ENCODE measurements at regions not wholly inside any gene's neighbourhood (a gene's known extent, or its start where the extent isn't known, plus 50 kb on each side); places are given as distances from the start of the nearest gene placed in this dataset.

DNA sequence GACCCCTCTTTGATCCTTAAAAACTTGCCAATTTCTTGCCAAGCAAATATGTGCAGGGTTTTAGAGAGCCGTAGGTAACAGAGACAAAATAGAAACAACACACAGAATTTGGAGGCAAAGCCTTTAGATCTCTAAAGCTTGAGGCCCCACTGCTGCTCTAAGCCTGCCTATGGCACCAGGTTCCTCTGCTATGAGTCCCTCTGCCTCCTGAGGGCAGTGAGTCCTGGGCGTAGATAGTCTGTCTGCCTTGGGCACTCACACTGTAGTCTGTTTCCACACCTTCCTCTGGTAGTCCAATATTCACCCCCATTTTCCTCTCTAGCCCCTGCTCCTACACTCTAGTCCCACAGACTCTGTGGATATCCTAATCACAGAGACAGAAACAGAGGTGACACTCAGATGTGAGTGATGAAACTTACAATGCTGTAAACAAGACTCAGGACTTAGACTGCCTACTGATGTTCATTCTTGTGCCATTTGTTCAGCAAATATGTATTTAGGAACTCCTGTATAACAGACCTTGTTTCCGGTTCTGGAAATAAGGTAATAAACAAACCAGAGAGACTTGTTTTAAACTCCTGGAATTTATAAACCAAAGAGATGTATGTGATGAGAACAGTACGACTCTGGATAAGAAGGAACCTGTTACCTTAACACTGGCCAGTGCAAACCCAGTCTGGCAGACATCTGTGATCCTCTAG is 153.3 kb upstream of the PRSS1 start:
- Histone ChIP-seq H3K4me2 (no peak overlapping the region), H2AFZ (no peak overlapping the region), H3K9me2 (ENCODE audit: insufficient read depth) (no peaks in the 10 kb centered on the region), H3K4me3 (no peak overlapping the region), H3K79me2 (replicated peaks; ENCODE audit: insufficient read depth) (no peaks in the 10 kb centered on the region), H3K36me3 (ENCODE audit: insufficient read depth) (no peaks in the 10 kb centered on the region), H3K4me1 (ENCODE audit: insufficient read depth) (no peaks in the 10 kb centered on the region), H4K20me1 (replicated peaks; ENCODE audit: insufficient read depth) (no peaks in the 10 kb centered on the region), H3K27me3 (ENCODE audit: insufficient read depth) (no peaks in the 10 kb centered on the region), H3K27ac (ENCODE audit: low read depth) (no peak overlapping the region), H3F3A (replicated peaks; ENCODE audit: low read depth) (no peaks in the 10 kb centered on the region)
- no peak for TF ChIP-seq NANOG (IDR thresholded peaks at IDR 0.05; ENCODE audit: borderline replicate concordance)
- no peak for TF ChIP-seq ZNF114 (CRISPR knock-in tag; IDR thresholded peaks at IDR 0.05)
- TF ChIP-seq, protein P1, sequence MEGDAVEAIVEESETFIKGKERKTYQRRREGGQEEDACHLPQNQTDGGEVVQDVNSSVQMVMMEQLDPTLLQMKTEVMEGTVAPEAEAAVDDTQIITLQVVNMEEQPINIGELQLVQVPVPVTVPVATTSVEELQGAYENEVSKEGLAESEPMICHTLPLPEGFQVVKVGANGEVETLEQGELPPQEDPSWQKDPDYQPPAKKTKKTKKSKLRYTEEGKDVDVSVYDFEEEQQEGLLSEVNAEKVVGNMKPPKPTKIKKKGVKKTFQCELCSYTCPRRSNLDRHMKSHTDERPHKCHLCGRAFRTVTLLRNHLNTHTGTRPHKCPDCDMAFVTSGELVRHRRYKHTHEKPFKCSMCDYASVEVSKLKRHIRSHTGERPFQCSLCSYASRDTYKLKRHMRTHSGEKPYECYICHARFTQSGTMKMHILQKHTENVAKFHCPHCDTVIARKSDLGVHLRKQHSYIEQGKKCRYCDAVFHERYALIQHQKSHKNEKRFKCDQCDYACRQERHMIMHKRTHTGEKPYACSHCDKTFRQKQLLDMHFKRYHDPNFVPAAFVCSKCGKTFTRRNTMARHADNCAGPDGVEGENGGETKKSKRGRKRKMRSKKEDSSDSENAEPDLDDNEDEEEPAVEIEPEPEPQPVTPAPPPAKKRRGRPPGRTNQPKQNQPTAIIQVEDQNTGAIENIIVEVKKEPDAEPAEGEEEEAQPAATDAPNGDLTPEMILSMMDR (conservative IDR thresholded peaks at IDR 0.05; ENCODE audit: low read depth in 2 of 2) = no peak
- TF ChIP-seq ZNF331 (CRISPR knock-in tag; IDR thresholded peaks at IDR 0.05; ENCODE audit: low read depth) = no peak
- no peak for TF ChIP-seq STAT1 (IDR thresholded peaks at IDR 0.05; ENCODE audit: unreplicated experiment)
- no peaks in the 10 kb centered on the region for H3K4me1 Mint-ChIP-seq
- H3K27me3 Mint-ChIP-seq (ENCODE audit: insufficient read depth, low read depth, poor library complexity) = peaks cover 3% of the 10 kb centered on the region
- H3K36me3 Mint-ChIP-seq (ENCODE audit: low read depth) = no peaks in the 10 kb centered on the region
- DNase-seq (ENCODE audit: low spot score) (no peak), ATAC-seq (peak; percentile 67)
- no peaks in the 10 kb centered on the region for H3K9me3 Mint-ChIP-seq
- no peak overlapping the region for H3K27ac Mint-ChIP-seq
- no peak overlapping the region for H3K4me3 Mint-ChIP-seq

- Histone ChIP-seq H3K4me1 (ENCODE audit: insufficient read depth) (no peaks in the 10 kb centered on the region), H3F3A (replicated peaks; ENCODE audit: low read depth) (no peaks in the 10 kb centered on the region), H3K36me3 (ENCODE audit: insufficient read depth) (no peaks in the 10 kb centered on the region), H3K4me3 (no peak overlapping the region), H4K20me1 (replicated peaks; ENCODE audit: insufficient read depth) (no peaks in the 10 kb centered on the region), H3K79me2 (replicated peaks; ENCODE audit: insufficient read depth) (no peaks in the 10 kb centered on the region), H3K4me2 (no peak overlapping the region), H3K27me3 (ENCODE audit: insufficient read depth) (no peaks in the 10 kb centered on the region), H3K27ac (ENCODE audit: low read depth) (no peak overlapping the region), H3K9me2 (ENCODE audit: insufficient read depth) (no peaks in the 10 kb centered on the region), H2AFZ (no peak overlapping the region)
- no peaks in the 10 kb centered on the region for H3K36me3 Mint-ChIP-seq (ENCODE audit: low read depth)
- H3K27ac Mint-ChIP-seq = no peak overlapping the region
- no peaks in the 10 kb centered on the region for H3K4me1 Mint-ChIP-seq
- peaks cover 3% of the 10 kb centered on the region for H3K27me3 Mint-ChIP-seq (ENCODE audit: insufficient read depth, low read depth, poor library complexity)
- DNase-seq (ENCODE audit: low spot score) = no peak
- ATAC-seq = no peak
- no peaks in the 10 kb centered on the region for H3K9me3 Mint-ChIP-seq
- no peak overlapping the region for H3K4me3 Mint-ChIP-seq
- TF ChIP-seq EZH2phosphoT487 (IDR thresholded peaks at IDR 0.05; ENCODE audit: unreplicated experiment) (no peak), REST (IDR thresholded peaks at IDR 0.05; ENCODE audit: unreplicated experiment) (no peak), EZH2 (IDR thresholded peaks at IDR 0.05; ENCODE audit: low read depth, unreplicated experiment) (no peak), CREB1 (CRISPR knock-in tag; IDR thresholded peaks at IDR 0.05; ENCODE audit: low read depth) (no peak), ZNF114 (CRISPR knock-in tag; IDR thresholded peaks at IDR 0.05) (no peak), STAT1 (IDR thresholded peaks at IDR 0.05; ENCODE audit: unreplicated experiment) (no peak), POLR2AphosphoS5 (IDR thresholded peaks at IDR 0.05; ENCODE audit: low read depth) (no peak), NANOG (IDR thresholded peaks at IDR 0.05; ENCODE audit: borderline replicate concordance) (no peak), ZNF331 (CRISPR knock-in tag; IDR thresholded peaks at IDR 0.05; ENCODE audit: low read depth) (no peak)
Measured at GRCh38 chr7:142594078-142594477, 155.2 kb upstream of the PRSS1 start.

Data from GM23338 (cell line).